MG63 (cell line): ENCODE measurements at regions not wholly inside any gene's neighbourhood (a gene's known extent, or its start where the extent isn't known, plus 50 kb on each side); places are given as distances from the start of the nearest gene placed in this dataset.
"Not testable (repeated sequence)": the region's sequence is repeated elsewhere in the genome, so short reads cannot be mapped to it uniquely, and the experiment has no call there.

Source experiments
- DNase-seq: peaks from one replicate; pipeline ENCODE4 v3.0.0-alpha.2; 2020
- H3K27me3 ChIP-seq: fragments of 250-450 bp; sonication (Bioruptor Pico); 2 replicates; pipeline ENCODE4 v1.5.1; 2020; ENCODE audit warnings: mild to moderate bottlenecking, moderate library complexity
- H3K36me3 ChIP-seq: fragments of 250-450 bp; sonication (Bioruptor Pico); 2 replicates; pipeline ENCODE4 v1.5.1; 2020; ENCODE audit warnings: mild to moderate bottlenecking, moderate library complexity
- H3K4me3 ChIP-seq: fragments of 250-450 bp; sonication (Bioruptor Pico); 2 replicates; pipeline ENCODE4 v1.5.1; 2020; ENCODE audit warnings: mild to moderate bottlenecking, moderate library complexity
- H3K9me3 ChIP-seq: fragments of 250-450 bp; sonication (Bioruptor Pico); 2 replicates; pipeline ENCODE4 v1.5.1; 2020; ENCODE audit warnings: mild to moderate bottlenecking, moderate library complexity

DNA sequence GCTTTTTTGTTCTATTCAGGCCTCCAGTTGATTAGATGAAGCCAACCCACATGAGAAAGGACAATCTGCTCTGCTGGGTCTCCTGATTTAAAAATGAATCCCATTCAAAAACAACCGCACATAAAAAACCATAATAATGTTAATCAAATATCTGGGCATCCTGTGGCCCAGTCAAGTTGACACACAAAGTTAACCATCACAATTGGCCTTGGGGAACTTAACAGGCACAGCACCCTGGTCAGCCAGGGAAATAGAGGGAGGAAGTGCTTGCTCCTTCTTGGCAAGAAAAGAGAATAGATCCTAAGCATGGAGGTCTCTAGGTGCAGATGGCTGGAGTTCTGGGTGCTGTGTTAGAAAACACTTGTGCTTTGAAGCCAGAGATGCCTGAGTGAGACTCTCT lies 109.6 kb upstream of the OLIG2 start:
- Histone ChIP-seq H3K36me3 (no peaks in the 10 kb centered on the region), H3K4me3 (no peak overlapping the region), H3K9me3 (no peaks in the 10 kb centered on the region), H3K27me3 (no peaks in the 10 kb centered on the region)
- DNase-seq, result no peak

DNA sequence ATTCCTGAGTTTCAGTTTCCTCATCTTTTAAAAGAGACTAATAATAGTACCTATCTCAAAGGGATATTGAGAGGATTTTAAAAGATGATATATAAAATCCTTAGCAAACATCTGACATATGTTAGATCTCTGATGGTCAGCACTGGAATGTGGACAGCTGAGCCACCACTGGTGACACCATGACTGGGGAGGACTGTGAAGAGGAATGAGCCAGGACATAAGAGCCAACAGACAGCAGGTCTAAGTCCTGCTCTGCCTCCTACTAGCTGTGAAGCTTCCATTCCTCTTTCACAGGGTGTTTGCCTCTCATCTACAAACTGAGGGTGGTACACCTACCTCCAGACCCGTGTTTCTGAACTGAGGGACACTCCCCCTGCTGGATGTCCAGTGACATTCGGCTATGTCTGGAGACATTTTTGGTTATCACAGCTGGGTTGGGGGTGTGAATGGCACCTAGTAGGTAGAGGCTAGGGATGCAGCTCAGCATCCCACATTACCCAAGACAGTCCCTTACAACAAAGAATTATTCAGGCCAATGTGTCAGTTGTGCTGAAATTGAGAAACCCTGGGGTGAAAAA lies 109.1 kb upstream of the OLIG2 start:
- no peaks in the 10 kb centered on the region for H3K36me3 ChIP-seq
- peak; percentile 3 for DNase-seq

DNA sequence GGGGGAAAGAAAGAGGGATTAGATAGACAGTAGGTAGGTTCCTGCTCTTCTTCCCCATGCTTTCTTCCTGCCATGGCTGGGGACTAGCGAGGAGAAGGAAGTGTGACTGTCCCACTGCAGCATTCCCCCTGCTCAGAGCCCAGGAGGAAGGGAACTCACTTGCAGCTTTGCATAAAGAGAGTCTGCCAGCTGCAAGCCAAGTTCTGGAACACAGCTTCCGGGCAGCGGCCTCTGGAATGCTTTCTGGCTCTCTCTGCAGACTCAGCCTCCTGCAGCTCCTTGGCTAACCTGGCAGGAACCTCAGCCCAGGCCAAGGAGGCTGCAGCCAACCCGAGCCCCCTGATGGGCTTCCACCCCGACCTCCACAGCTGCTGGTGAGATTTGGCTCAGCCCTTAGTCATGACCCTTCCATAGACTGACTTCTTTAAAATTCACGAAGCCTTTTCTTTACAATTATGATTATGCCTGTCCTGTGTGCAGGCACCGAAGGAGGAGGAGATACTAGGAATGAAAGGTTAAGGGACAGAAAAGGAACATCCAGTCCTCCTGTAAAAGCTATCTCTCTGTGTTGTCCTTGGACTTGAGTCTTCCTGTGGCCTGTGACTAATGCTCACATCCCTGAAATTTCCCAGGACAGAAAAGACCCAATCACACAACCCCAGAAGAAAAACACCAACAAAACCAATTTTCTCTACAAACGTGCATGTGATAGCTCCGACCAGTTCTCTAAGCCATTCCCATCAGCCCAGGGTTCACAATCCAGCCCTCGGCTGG lies 108.2 kb upstream of the OLIG2 start:
- DNase-seq, result peak; percentile 76
- H3K4me3 ChIP-seq, result no peak overlapping the region
- H3K36me3 ChIP-seq, result no peaks in the 10 kb centered on the region
- no peaks in the 10 kb centered on the region for H3K9me3 ChIP-seq
- no peaks in the 10 kb centered on the region for H3K27me3 ChIP-seq

More for the DNA sequence above, 109.1 kb upstream of the OLIG2 start:
- Histone ChIP-seq H3K27me3 (no peaks in the 10 kb centered on the region), H3K9me3 (no peaks in the 10 kb centered on the region), H3K4me3 (no peak overlapping the region)

DNA sequence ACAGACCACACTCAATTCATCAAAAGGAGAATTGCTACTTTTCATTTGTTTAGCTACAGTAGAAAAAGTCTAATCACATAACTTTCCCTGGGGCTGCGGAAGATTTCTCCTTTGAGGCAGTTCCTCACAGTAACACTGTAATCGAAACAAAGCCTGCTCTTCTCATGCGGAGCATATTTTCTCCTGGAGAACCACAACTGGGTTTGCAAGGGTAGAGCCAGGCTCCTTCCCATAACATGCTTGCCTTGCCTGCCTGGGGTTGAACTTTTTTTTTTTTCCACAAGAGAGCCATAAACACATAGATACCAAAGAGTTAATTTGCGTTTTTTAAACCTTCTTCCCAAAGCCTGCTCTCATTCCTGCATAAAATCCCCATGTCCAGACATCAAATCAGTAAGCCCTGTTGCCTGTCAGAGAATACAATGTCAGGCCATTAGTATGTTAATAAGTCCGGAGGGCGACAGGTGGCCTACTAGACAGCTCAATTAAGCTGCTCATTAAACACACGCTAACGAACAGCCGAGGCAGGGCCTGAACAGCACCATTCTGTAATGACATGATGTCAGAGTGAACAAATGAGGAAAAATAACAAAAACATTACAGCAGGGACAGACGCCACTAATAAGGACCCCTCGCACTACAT lies 107.1 kb upstream of the OLIG2 start:
- no peak for DNase-seq
- Histone ChIP-seq H3K27me3 (no peaks in the 10 kb centered on the region), H3K4me3 (no peak overlapping the region), H3K9me3 (no peaks in the 10 kb centered on the region), H3K36me3 (no peaks in the 10 kb centered on the region)

DNA sequence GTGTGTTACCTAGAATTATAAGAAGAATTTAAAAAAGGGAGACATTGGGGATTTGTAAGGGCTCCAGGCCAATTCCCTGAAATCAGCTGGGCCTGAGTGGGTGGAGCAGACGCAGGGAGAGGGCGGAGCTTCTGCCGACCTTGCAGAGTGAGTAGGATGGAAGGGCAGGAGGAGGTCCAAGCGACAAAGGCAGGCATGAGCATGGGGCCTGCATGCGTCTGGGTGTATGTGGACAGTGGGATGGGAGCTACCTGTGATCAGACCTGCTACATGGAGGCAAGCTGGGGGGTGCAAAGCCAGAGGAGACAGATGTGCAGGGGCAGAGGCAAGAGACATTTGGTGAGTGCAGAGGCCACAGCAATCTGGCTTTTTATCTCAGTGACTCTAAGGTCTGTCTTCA lies 105.3 kb upstream of the OLIG2 start:
- H3K27me3 ChIP-seq, result no peaks in the 10 kb centered on the region
- H3K4me3 ChIP-seq, result no peak overlapping the region
- H3K9me3 ChIP-seq, result peaks cover 4% of the 10 kb centered on the region
- no peak for DNase-seq
- H3K36me3 ChIP-seq, result no peaks in the 10 kb centered on the region

DNA sequence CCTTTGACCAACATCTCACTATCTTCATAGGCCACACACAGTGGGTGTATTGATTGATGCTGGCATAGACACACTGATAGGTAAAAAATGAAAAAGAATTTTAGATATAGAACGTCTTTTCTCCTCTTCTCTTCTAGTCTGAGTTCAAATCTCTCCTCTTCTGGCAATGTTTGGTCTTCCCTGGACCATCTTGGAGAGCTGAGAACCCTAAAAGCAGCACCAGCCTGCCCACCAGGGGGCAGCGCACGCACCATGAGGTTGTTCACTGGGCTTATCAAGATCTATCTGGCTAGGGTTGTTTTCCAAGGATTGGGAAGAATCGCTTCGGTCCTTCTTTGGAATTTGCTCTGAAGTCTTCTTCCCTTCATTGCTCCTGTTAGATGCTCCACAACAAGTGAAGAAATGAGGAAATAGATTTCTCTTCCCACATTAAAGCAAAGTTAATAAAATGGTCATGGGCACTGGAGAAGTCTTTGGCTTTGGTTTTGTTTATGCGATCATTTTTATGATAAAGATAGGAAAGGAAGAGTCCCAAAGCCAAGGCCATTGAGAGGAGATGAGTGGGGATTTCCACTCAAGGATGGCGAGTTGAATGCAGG lies 104.0 kb upstream of the OLIG2 start:
- Histone ChIP-seq H3K36me3 (no peaks in the 10 kb centered on the region), H3K9me3 (peaks cover 4% of the 10 kb centered on the region), H3K27me3 (no peaks in the 10 kb centered on the region), H3K4me3 (no peak overlapping the region)
- peak; percentile 17 for DNase-seq

DNA sequence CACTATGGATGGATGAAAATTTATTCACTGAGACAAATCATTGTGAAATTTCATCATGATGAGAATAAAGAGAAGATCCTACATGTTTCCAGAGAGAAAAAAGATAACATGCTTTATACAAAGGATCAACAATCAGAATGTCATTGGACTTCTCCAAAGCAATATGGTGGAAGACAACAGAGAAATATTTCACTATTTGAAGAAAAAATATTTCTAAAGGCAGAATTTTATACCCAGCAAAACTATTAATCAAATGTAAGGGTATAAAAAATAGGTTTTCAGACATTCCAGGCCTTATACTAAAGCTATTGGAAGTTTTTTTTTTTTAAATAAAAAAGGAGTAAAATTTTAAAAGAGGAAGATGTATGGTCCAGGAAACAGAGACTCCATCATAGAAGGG lies 100.6 kb upstream of the OLIG2 start:
- no peak overlapping the region for H3K4me3 ChIP-seq
- H3K36me3 ChIP-seq, result no peaks in the 10 kb centered on the region
- H3K27me3 ChIP-seq, result no peaks in the 10 kb centered on the region
- peaks cover 4% of the 10 kb centered on the region for H3K9me3 ChIP-seq
- no peak for DNase-seq

DNA sequence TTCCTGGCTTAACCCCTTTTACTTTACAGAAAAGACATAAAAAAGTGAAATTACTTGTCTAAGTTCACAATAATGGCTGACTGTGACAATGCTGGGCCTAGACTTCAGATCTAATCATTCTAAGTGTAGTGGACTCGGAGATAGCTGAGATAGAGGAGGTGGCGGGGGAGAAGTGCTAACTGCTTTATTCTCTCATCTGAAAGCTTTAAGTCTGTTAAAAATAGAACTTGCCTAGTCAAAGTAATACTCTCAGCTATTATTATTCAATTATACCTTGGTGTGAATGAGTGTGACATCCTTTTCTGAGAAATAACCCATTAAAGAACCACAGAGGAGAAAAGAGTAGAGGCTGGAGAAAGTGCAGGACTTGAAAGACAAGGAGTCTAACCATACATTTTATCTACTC lies 96.1 kb upstream of the OLIG2 start:
- Histone ChIP-seq H3K4me3 (no peak overlapping the region), H3K27me3 (no peaks in the 10 kb centered on the region), H3K9me3 (peaks cover 4% of the 10 kb centered on the region), H3K36me3 (no peaks in the 10 kb centered on the region)
- no peak for DNase-seq

DNA sequence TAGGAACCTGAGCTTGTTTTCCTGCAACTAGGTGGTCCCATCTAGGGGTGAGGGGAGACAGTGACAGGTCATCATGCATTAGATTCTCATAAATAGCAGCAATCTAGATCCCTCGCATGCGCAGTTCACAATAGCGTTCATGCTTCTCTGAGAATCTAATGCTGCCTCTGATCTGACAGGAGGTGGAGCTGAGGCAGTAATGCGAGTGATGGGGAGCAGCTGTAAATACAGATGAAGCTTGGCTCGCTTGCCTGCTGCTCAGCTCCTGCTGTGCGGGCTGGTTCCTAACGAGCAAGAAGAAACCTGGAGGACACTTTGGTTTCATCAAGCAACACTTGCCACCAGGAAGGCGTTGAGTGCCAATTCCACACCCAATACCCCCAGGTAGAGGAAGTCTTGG lies 95.1 kb upstream of the OLIG2 start:
- Histone ChIP-seq H3K27me3 (no peaks in the 10 kb centered on the region), H3K36me3 (no peaks in the 10 kb centered on the region), H3K9me3 (no peaks in the 10 kb centered on the region), H3K4me3 (no peak overlapping the region)
- no peak for DNase-seq

DNA sequence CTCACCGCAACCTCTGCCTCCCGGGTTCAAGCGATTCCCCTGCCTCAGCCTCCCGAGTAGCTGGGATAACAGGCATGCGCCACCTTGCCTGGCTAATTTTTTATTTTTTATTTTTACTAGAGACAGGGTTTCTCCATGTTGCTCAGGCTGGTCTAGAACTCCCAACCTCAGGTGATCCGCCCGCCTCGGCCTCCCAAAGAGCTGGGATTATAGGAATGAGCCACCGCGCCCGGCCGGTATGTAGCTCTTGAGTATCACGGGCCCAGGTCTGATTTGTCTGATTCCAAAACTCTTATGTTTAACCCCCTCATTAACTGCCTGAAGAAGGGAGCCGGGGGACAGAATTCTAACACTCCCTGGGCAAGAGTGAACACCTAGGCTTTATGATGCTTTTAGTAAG lies 91.7 kb upstream of the OLIG2 start:
- not testable (repeated sequence) for H3K27me3 ChIP-seq, H3K36me3 ChIP-seq, DNase-seq, H3K9me3 ChIP-seq, H3K4me3 ChIP-seq

DNA sequence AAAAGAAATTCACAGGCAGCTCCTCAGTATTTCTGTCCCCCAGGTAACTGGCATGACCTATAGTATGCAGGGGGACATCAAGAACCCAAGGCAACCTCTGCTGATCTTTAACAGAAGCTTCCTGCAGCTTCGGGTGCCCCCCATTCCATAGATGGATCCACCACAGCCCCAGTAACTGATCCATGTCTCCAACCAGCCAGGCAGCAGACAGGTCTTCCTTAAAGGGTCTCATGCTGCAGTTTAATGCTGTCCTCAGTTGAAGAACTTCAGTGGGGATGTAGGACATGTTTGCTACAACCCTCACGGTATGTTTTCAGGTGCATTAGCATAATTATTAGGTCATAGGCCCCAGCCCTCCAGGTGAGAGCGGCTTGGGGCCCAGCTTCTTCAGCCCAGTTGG lies 90.9 kb upstream of the OLIG2 start:
- DNase-seq, result no peak
- no peaks in the 10 kb centered on the region for H3K9me3 ChIP-seq
- no peaks in the 10 kb centered on the region for H3K36me3 ChIP-seq

DNA sequence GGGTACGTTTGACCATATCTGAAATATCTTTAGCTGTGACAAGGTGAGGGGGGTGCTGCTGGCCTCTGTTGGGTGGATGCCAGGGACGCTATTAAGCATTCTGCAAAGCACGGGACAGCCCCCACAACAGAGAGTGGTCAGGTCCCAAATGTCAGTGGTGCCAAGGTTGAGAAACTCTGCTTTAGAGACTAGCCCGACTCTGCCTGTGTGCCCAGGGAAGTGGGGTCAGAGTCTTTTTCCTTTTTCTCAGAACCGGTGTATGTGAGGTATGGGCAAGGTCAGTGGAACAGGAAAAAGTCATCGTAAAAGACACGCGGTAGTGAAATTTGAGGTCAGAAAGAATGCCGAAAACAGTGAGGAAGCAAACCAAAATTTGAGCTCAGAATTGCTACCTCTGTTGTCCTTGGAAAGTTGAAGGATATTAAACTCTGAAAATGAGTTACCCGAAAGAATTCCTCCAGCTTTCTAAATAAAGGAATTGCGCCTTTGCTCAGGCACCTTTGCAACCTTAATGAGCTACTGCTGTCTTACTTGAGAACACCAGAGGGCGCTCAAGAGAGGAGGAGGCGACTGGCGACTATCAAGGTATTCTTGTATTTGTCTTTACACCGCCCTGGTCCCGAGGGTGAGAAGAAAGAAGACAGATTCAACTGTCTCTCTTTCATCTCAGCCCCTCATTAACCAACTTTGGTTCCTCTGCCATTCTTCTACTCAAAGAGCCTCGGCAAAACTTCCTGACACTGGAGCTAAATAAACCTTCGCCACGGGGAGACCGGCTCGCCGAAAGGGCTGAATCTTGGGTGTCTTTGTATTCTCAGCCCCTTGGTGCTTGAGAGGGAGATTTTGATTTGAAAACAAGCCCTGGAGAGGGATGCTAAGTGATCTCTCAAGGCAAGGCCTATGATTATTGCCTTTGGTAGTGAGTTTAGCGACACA lies 85.4 kb upstream of the OLIG2 start:
- H3K27me3 ChIP-seq, result no peaks in the 10 kb centered on the region; the same call in 1 of the 2 replicates

More for the DNA sequence above, 90.9 kb upstream of the OLIG2 start:
- H3K27me3 ChIP-seq, result no peaks in the 10 kb centered on the region
- H3K4me3 ChIP-seq, result no peak overlapping the region

DNA sequence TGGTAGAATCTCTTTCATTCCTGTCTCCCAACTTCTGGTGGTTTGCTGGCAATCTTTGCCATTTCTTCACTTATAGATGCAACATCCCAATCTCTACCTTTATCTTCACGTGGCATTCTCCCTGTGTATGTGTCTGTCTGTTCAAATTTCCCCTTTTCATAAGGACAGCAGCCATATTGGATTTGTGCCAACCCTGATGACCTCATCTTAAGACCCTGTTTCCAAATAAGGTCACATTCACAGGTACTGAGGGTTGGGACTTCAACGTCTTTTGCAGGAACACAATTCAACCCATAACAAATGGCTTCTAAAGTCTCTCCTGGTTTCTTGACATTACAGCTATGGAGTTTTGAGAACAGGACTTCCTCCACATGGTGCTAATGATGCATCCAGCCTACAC lies 84.5 kb upstream of the OLIG2 start:
- Histone ChIP-seq H3K36me3 (no peaks in the 10 kb centered on the region), H3K4me3 (no peak overlapping the region), H3K9me3 (no peaks in the 10 kb centered on the region), H3K27me3 (no peaks in the 10 kb centered on the region; the same call in 1 of the 2 replicates)
- no peak for DNase-seq

More for the DNA sequence above, 85.4 kb upstream of the OLIG2 start:
- peak; percentile 12 for DNase-seq
- Histone ChIP-seq H3K9me3 (no peaks in the 10 kb centered on the region), H3K36me3 (no peaks in the 10 kb centered on the region), H3K4me3 (no peak overlapping the region)

DNA sequence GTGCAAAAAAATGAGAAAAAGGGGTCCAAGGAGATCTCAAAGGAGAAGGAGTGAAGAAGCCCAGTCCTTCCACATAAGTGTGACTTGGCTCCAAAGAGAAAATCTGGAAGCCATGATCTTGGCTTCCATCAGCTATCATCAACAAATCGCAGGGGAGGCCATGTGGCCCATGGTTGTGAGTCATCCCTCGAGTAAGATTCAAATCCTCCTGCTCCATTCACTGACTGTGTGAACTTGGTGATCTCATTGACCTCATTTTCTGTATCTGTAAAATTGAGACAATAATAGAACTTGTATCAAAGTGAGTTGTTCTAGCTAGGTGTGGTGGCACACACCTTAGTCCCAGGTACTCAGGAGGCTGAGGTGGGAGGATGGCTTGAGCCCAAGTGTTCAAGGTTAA lies 79.1 kb upstream of the OLIG2 start:
- Histone ChIP-seq H3K36me3 (no peaks in the 10 kb centered on the region), H3K27me3 (peaks cover 5% of the 10 kb centered on the region), H3K9me3 (no peaks in the 10 kb centered on the region), H3K4me3 (no peak overlapping the region)
- no peak for DNase-seq

DNA sequence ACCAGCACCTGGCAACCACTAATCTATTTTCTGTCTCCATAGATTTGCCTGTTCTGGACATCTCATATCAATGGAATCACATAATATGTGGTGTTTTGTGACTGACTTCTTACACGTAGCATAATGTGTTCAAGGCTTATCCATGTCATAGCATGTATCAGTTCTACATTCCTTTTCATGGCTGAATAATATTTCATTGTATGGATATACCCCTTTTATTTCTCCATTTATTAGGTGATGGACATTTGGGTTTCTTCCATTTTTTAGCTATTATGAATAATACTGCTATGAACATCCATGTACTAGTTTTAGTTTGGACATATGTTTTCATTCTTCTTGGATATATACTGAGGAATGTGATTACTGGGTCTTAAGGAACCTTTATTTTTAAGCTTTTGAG lies 78.0 kb upstream of the OLIG2 start:
- H3K27me3 ChIP-seq, result peaks cover 16% of the 10 kb centered on the region
- no peaks in the 10 kb centered on the region for H3K9me3 ChIP-seq
- H3K36me3 ChIP-seq, result no peaks in the 10 kb centered on the region
- DNase-seq, result no peak
- H3K4me3 ChIP-seq, result no peak overlapping the region

DNA sequence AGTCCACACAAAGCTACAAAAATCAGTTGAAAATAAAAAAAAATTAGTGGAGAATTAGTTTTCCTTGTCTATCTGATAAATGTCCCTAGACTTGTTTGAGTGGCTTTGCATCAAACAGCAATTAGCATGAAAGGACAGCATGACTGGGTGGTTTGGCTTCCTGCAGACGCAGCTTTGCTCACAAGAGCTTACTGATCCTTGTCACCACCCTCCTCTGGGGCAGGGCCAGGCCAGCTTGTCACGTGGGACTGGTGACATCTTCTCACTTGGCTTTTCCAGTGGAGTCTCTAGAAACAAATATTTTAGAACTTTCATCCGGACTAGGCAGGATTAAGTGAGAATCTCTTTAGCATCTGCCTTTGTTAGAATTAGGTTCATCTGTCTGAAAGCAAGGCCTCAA lies 76.0 kb upstream of the OLIG2 start:
- Histone ChIP-seq H3K27me3 (peaks cover 31% of the 10 kb centered on the region), H3K36me3 (no peaks in the 10 kb centered on the region), H3K4me3 (no peak overlapping the region), H3K9me3 (no peaks in the 10 kb centered on the region)
- DNase-seq, result no peak
